ENCODE measurements at regions not wholly inside any gene's neighbourhood (a gene's known extent, or its start where the extent isn't known, plus 50 kb on each side); places are given as distances from the start of the nearest gene placed in this dataset.

DNA sequence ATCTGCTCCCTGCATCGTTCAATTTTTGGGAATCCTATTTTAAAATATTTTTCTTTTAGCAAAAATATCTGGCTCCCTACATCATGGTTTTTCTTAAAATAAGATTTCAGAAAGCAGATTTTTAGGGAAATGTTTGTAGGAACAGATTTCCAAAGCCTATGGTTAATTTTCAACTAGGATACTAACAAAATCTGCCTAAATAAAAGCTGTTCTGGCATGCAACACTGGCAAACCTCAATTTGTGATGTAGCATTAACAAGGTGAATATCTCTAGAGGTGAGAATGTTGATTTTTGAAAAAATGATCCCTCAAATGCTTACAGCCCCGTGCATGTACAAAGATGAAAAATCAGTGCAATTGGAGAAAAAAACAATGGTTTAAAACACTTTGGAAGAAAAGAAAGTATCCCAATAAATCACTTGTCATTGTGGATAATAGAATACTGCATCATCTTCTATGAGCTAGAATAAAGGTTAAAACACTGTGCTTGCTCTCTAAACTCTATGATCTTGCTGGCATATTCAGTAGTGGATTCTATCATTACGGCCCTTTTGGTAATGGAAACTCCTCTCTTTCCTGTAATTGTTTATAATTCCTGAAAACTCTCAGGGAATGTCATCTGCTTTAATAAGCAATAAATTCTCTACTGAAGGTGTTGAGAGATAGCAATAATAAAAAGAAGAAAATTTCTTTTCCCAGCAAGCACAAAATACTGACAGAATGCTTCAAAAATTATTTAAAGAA is 97.6 kb downstream of the C4orf33 start:
- Histone ChIP-seq H3K27me3 (replicated peaks in 1 of 2; ENCODE audit: control insufficient read depth in 2 of 2, insufficient read depth in 2 of 2, low read length in 1 of 2) (no peaks in the 10 kb centered on the region), H4K20me1 (ENCODE audit: control insufficient read depth, insufficient read depth) (no peaks in the 10 kb centered on the region), H3K79me2 (ENCODE audit: control insufficient read depth, insufficient read depth, low read length) (no peaks in the 10 kb centered on the region), H3K4me2 (ENCODE audit: control insufficient read depth, insufficient read depth) (no peak overlapping the region), H3K9ac (ENCODE audit: control insufficient read depth, insufficient read depth, low read length) (no peak overlapping the region), H3K36me3 (ENCODE audit: control insufficient read depth in 2 of 2, insufficient read depth in 2 of 2, low read length in 1 of 2) (no peaks in the 10 kb centered on the region), H2AFZ (ENCODE audit: control insufficient read depth, low read depth, low read length) (no peak overlapping the region), H3K27ac (ENCODE audit: control insufficient read depth, insufficient read depth) (no peak overlapping the region), H3K9me3 (replicated peaks; ENCODE audit: control insufficient read depth, insufficient read depth, low read length) (no peaks in the 10 kb centered on the region), H3K4me3 (no peak overlapping the region), H3K4me1 (ENCODE audit: control insufficient read depth, insufficient read depth, low read length) (no peaks in the 10 kb centered on the region)
- no peak for DNase-seq (ENCODE audit: low read depth, low spot score)
- RAD21 ChIA-PET (ENCODE audit: unreplicated experiment), result no interaction called here
- intact Hi-C loops (cut with micrococcal nuclease; ENCODE audit: unreplicated experiment) (no loop called here), in situ Hi-C loops (cut with MboI) (no loop called here)
- CTCF ChIA-PET, result no interaction called here
- no TSS peak for BruUV-seq (replicated peaks)
- TF ChIP-seq ETV6 (conservative IDR thresholded peaks at IDR 0.05 in 1 of 2, IDR thresholded peaks at IDR 0.05 in 1 of 2; ENCODE audit: borderline replicate concordance in 1 of 2, low read depth in 1 of 2) (no peak), IRF4 (IDR thresholded peaks at IDR 0.05; ENCODE audit: low read depth, low read length) (no peak), PAX8 (IDR thresholded peaks at IDR 0.05) (no peak), SREBF2 (IDR thresholded peaks at IDR 0.05; ENCODE audit: low read length) (no peak), HSF1 (IDR thresholded peaks at IDR 0.05; ENCODE audit: low read depth, low read length) (no peak), CREB1 (IDR thresholded peaks at IDR 0.05; ENCODE audit: low read depth) (no peak), SRF (IDR thresholded peaks at IDR 0.05; ENCODE audit: low read depth in 2 of 2, low read length in 2 of 2) (no peak), EZH2 (IDR thresholded peaks at IDR 0.05; ENCODE audit: borderline replicate concordance, control insufficient read depth, low read depth, low read length) (no peak)
- TF ChIP-seq, protein P1, sequence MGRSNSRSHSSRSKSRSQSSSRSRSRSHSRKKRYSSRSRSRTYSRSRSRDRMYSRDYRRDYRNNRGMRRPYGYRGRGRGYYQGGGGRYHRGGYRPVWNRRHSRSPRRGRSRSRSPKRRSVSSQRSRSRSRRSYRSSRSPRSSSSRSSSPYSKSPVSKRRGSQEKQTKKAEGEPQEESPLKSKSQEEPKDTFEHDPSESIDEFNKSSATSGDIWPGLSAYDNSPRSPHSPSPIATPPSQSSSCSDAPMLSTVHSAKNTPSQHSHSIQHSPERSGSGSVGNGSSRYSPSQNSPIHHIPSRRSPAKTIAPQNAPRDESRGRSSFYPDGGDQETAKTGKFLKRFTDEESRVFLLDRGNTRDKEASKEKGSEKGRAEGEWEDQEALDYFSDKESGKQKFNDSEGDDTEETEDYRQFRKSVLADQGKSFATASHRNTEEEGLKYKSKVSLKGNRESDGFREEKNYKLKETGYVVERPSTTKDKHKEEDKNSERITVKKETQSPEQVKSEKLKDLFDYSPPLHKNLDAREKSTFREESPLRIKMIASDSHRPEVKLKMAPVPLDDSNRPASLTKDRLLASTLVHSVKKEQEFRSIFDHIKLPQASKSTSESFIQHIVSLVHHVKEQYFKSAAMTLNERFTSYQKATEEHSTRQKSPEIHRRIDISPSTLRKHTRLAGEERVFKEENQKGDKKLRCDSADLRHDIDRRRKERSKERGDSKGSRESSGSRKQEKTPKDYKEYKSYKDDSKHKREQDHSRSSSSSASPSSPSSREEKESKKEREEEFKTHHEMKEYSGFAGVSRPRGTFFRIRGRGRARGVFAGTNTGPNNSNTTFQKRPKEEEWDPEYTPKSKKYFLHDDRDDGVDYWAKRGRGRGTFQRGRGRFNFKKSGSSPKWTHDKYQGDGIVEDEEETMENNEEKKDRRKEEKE (IDR thresholded peaks at IDR 0.05), result no peak
- TF ChIP-seq, protein P2, sequence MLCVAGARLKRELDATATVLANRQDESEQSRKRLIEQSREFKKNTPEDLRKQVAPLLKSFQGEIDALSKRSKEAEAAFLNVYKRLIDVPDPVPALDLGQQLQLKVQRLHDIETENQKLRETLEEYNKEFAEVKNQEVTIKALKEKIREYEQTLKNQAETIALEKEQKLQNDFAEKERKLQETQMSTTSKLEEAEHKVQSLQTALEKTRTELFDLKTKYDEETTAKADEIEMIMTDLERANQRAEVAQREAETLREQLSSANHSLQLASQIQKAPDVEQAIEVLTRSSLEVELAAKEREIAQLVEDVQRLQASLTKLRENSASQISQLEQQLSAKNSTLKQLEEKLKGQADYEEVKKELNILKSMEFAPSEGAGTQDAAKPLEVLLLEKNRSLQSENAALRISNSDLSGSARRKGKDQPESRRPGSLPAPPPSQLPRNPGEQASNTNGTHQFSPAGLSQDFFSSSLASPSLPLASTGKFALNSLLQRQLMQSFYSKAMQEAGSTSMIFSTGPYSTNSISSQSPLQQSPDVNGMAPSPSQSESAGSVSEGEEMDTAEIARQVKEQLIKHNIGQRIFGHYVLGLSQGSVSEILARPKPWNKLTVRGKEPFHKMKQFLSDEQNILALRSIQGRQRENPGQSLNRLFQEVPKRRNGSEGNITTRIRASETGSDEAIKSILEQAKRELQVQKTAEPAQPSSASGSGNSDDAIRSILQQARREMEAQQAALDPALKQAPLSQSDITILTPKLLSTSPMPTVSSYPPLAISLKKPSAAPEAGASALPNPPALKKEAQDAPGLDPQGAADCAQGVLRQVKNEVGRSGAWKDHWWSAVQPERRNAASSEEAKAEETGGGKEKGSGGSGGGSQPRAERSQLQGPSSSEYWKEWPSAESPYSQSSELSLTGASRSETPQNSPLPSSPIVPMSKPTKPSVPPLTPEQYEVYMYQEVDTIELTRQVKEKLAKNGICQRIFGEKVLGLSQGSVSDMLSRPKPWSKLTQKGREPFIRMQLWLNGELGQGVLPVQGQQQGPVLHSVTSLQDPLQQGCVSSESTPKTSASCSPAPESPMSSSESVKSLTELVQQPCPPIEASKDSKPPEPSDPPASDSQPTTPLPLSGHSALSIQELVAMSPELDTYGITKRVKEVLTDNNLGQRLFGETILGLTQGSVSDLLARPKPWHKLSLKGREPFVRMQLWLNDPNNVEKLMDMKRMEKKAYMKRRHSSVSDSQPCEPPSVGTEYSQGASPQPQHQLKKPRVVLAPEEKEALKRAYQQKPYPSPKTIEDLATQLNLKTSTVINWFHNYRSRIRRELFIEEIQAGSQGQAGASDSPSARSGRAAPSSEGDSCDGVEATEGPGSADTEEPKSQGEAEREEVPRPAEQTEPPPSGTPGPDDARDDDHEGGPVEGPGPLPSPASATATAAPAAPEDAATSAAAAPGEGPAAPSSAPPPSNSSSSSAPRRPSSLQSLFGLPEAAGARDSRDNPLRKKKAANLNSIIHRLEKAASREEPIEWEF (IDR thresholded peaks at IDR 0.05; ENCODE audit: insufficient replicate concordance, low read depth, low read length), result no peak
- POLR2A ChIA-PET, result no interaction called here
- SMC1A ChIA-PET (ENCODE audit: uncharacterized antibody, unreplicated experiment), result no interaction called here
- 0% methylated on average over 3 of the region's 3 CpGs for WGBS (ENCODE audit: insufficient coverage, insufficient replicate concordance, low lambda C conversion rate, missing lambda C conversion rate)
- FAIRE-seq, result no peak
- ATAC-seq, result no peak

Measured in GM12878 (cell line).